ENCODE measurements at regions not wholly inside any gene's neighbourhood (a gene's known extent, or its start where the extent isn't known, plus 50 kb on each side); places are given as distances from the start of the nearest gene placed in this dataset.

GRCh38 chr2:49426996-49427395 is 272.7 kb upstream of the FSHR start:
- TF ChIP-seq JUNB (IDR thresholded peaks at IDR 0.05; ENCODE audit: unreplicated experiment) (no peak), POLR2AphosphoS5 (IDR thresholded peaks at IDR 0.05; ENCODE audit: low read depth) (no peak), CTCF (conservative IDR thresholded peaks at IDR 0.05; ENCODE audit: low read depth in 2 of 2) (no peak), EZH2 (IDR thresholded peaks at IDR 0.05; ENCODE audit: low read depth, unreplicated experiment) (no peak)

All from GM23338 (cell line).